Fibroblast of lung (primary cell): ENCODE measurements at regions not wholly inside any gene's neighbourhood (a gene's known extent, or its start where the extent isn't known, plus 50 kb on each side); places are given as distances from the start of the nearest gene placed in this dataset.

Experiments used
- DNase-seq, 2 donors: peaks; one replicate each; pipeline versions ENCODE4 v3.0.0 to v3.0.0-alpha.2; 2010; ENCODE audit warnings: low read depth in 2 of 2
- H2AFZ ChIP-seq: 2 replicates; pipeline ENCODE4 v1.5.1; 2012; ENCODE audit warnings: low read length, control low read depth, inconsistent platforms
- H3K27ac ChIP-seq: 2 replicates; pipeline ENCODE4 v1.5.1; 2011; ENCODE audit warnings: low read length, control low read depth; ENCODE audit not compliant: insufficient read depth
- H3K27me3 ChIP-seq: 2 replicates; pipeline ENCODE4 v1.5.1; 2011; ENCODE audit warnings: mild to moderate bottlenecking, low read length; ENCODE audit not compliant: control insufficient read depth, insufficient read depth
- H3K36me3 ChIP-seq: 2 replicates; pipeline ENCODE4 v1.5.1; 2011; ENCODE audit warnings: low read length; ENCODE audit not compliant: control insufficient read depth, insufficient read depth
- H3K4me1 ChIP-seq: 2 replicates; pipeline ENCODE4 v1.5.1; 2011; ENCODE audit warnings: low read length; ENCODE audit not compliant: control insufficient read depth, insufficient read depth; ENCODE audit errors: extremely low read depth
- H3K4me2 ChIP-seq: 2 replicates; pipeline ENCODE4 v1.5.1; 2011; ENCODE audit warnings: low read length, control low read depth; ENCODE audit not compliant: insufficient read depth; ENCODE audit errors: extremely low read depth
- H3K4me3 ChIP-seq, 4 experiments: fragments of 200-600 bp in 1 of 4; sonication (generic) in 1 of 4; replicated peaks in 1 of 4; 2 replicates each; pipeline ENCODE4 v1.5.1; 2011 to 2016; ENCODE audit warnings: low read length in 4 of 4, low read depth in 3 of 4, mild to moderate bottlenecking in 3 of 4, control low read depth in 2 of 4, inconsistent platforms in 1 of 4, mixed read lengths in 1 of 4; ENCODE audit not compliant: insufficient read depth in 1 of 4; ENCODE audit errors: control extremely low read depth in 1 of 4
- H3K79me2 ChIP-seq: 2 replicates; pipeline ENCODE4 v1.5.1; 2012; ENCODE audit warnings: mild to moderate bottlenecking, low read length, inconsistent platforms; ENCODE audit not compliant: control insufficient read depth, insufficient read depth
- H3K9ac ChIP-seq: 2 replicates; pipeline ENCODE4 v1.5.1; 2011; ENCODE audit warnings: mild to moderate bottlenecking, low read length, control low read depth; ENCODE audit not compliant: insufficient read depth
- H3K9me3 ChIP-seq: 2 replicates; pipeline ENCODE4 v1.5.1; 2012; ENCODE audit warnings: low read depth, low read length; ENCODE audit not compliant: control insufficient read depth, insufficient read depth
- H4K20me1 ChIP-seq: 2 replicates; pipeline ENCODE4 v1.5.1; 2011; ENCODE audit warnings: low read length; ENCODE audit not compliant: control insufficient read depth, insufficient read depth; ENCODE audit errors: extremely low read depth
- EZH2 ChIP-seq: IDR thresholded peaks from 2 replicates; pipeline ENCODE4 v1.5.1; 2012; ENCODE audit warnings: low read length, control low read depth, mild to moderate bottlenecking; ENCODE audit errors: missing control alignments
- TF ChIP-seq, protein P1 (sequence below), 2 donors: IDR thresholded peaks in 1 of 2; conservative IDR thresholded peaks in 1 of 2; 1 replicate in 1 of 2; 2 replicates in 1 of 2; pipeline ENCODE4 v1.5.1; 2011 to 2012; ENCODE audit warnings: low read length in 2 of 2, control low read depth in 1 of 2, inconsistent platforms in 1 of 2, low read depth in 1 of 2, mild to moderate bottlenecking in 1 of 2

DNA sequence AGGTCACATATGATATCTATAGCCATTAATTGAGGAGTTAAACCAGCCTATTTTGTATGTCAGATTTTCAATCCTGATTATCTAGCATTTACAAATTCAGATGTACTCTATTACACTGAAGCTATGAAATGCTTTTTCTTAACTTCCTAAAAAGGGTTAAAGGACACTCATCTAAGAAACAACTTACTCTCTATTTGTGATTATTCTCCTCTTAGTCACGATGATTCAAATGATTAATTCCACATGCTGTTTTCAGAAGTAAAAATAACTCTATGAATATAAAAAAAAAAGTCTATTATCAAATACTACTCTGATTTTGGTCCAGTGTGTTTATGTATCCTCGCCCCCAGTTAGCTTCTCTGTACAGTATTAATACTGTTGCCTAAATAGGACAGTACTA lies 1199.9 kb downstream of the GATA3 start:
- Histone ChIP-seq H3K27me3 (no peaks in the 10 kb centered on the region), H3K79me2 (no peaks in the 10 kb centered on the region), H3K36me3 (no peaks in the 10 kb centered on the region), H3K9ac (no peak overlapping the region), H3K4me2 (peak overlapping the region; percentile 42), H2AFZ (no peak overlapping the region), H3K9me3 (no peaks in the 10 kb centered on the region), H4K20me1 (no peaks in the 10 kb centered on the region), H3K4me1 (peaks cover 9% of the 10 kb centered on the region), H3K27ac (peak overlapping the region; percentile 69), H3K4me3 (peak overlapping the region in 1 of 4 experiments; percentile 14)
- TF ChIP-seq, protein P1, sequence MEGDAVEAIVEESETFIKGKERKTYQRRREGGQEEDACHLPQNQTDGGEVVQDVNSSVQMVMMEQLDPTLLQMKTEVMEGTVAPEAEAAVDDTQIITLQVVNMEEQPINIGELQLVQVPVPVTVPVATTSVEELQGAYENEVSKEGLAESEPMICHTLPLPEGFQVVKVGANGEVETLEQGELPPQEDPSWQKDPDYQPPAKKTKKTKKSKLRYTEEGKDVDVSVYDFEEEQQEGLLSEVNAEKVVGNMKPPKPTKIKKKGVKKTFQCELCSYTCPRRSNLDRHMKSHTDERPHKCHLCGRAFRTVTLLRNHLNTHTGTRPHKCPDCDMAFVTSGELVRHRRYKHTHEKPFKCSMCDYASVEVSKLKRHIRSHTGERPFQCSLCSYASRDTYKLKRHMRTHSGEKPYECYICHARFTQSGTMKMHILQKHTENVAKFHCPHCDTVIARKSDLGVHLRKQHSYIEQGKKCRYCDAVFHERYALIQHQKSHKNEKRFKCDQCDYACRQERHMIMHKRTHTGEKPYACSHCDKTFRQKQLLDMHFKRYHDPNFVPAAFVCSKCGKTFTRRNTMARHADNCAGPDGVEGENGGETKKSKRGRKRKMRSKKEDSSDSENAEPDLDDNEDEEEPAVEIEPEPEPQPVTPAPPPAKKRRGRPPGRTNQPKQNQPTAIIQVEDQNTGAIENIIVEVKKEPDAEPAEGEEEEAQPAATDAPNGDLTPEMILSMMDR (conservative IDR thresholded peaks at IDR 0.05 in 1 of 2, IDR thresholded peaks at IDR 0.05 in 1 of 2; ENCODE audit: low read depth in 1 of 2, low read length in 2 of 2) = no peak
- peak; percentile 72 to 76 for DNase-seq

DNA sequence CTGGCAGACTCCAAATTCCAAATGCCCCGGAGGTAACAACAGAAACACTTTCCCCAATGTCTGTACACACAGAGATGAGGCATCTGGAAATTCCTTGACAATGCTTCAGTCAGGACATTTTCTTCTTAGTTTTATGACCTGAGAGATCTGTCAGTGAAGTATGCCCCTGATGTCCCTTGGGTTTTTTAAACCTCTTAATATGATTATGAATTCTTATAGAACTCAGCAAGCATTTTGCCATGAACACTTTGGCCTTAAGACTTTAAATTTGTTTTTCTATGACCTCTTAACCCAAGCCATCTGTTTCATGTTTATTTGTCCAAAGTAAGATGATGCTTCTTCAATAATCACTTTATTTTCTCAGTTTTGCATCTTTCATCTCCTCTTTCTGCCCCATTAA lies 1206.2 kb downstream of the GATA3 start:
- no peak overlapping the region for H3K4me2 ChIP-seq
- H3K36me3 ChIP-seq = no peaks in the 10 kb centered on the region
- H3K9ac ChIP-seq = no peak overlapping the region
- no peak overlapping the region for H2AFZ ChIP-seq
- no peak overlapping the region for H3K4me3 ChIP-seq
- DNase-seq = no peak
- no peaks in the 10 kb centered on the region for H3K79me2 ChIP-seq
- no peak overlapping the region for H3K27ac ChIP-seq
- no peaks in the 10 kb centered on the region for H3K9me3 ChIP-seq
- H4K20me1 ChIP-seq = no peaks in the 10 kb centered on the region
- no peaks in the 10 kb centered on the region for H3K27me3 ChIP-seq
- peaks cover 2% of the 10 kb centered on the region for H3K4me1 ChIP-seq
- TF ChIP-seq EZH2 = no peak
- TF ChIP-seq, protein P1 (conservative IDR thresholded peaks at IDR 0.05 in 1 of 2, IDR thresholded peaks at IDR 0.05 in 1 of 2; ENCODE audit: low read depth in 1 of 2, low read length in 2 of 2) = no peak

DNA sequence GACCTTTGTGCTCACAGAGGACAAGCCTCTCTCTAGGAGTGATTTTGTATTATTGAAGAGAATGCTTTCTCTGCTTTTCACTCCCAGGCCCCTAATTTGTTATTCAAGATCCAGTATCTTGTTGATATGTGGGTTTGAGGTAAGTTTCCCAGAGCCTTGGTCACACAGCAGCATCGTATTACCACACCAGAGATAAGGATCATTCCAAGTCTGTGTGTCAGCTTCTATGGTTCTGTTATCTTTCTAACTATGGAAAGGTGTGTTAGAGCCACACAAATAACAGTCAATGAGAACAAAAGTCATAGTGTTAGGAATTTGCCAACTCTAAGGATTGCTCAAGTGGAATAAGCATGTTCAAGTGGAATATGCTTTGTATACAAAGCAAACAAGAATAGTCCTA lies 1208.3 kb downstream of the GATA3 start:
- H3K4me2 ChIP-seq = no peak overlapping the region
- H4K20me1 ChIP-seq = no peaks in the 10 kb centered on the region
- DNase-seq = peak in 1 of 2 donors; percentile 72
- H3K27ac ChIP-seq = no peak overlapping the region
- H3K79me2 ChIP-seq = no peaks in the 10 kb centered on the region
- H3K4me3 ChIP-seq = no peak overlapping the region
- no peak overlapping the region for H2AFZ ChIP-seq
- peaks cover 2% of the 10 kb centered on the region for H3K4me1 ChIP-seq
- no peaks in the 10 kb centered on the region for H3K27me3 ChIP-seq
- no peaks in the 10 kb centered on the region for H3K9me3 ChIP-seq
- no peaks in the 10 kb centered on the region for H3K36me3 ChIP-seq
- no peak overlapping the region for H3K9ac ChIP-seq
- TF ChIP-seq EZH2 = no peak
- TF ChIP-seq, protein P1 (conservative IDR thresholded peaks at IDR 0.05 in 1 of 2, IDR thresholded peaks at IDR 0.05 in 1 of 2; ENCODE audit: low read depth in 1 of 2, low read length in 2 of 2) = no peak
